ENCODE measurements at regions not wholly inside any gene's neighbourhood (a gene's known extent, or its start where the extent isn't known, plus 50 kb on each side); places are given as distances from the start of the nearest gene placed in this dataset.

DNA sequence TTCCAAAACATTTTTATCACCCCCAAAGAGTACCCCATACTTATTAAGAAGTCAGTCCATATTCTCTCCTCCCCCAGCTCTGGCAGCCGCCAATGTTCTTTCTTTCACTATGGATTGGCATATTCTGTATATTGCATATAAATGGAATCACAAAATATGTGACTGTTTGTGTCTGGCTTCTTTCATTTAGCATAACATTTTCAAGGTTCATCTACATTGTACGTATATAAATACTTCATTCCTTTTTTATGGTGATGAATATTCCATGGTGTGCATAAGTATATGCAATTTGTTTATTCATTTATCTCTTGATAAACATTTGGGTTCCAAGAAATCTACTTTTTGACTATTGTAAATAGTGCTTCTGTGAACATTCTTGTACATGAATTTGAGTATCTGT lies 653.1 kb downstream of the XPNPEP1 start:
- H3K9me3 Mint-ChIP-seq = peaks cover 9% of the 10 kb centered on the region
- CTCF ChIA-PET = no interaction called here
- H3K4me1 Mint-ChIP-seq = peaks cover 16% of the 10 kb centered on the region
- no peak overlapping the region for H3K27ac Mint-ChIP-seq
- no peaks in the 10 kb centered on the region for H3K36me3 Mint-ChIP-seq
- H3K27me3 Mint-ChIP-seq (ENCODE audit: low read depth) = no peaks in the 10 kb centered on the region; the same call in 1 of the 2 replicates
- POLR2A ChIA-PET = no interaction called here
- no peak for ATAC-seq
- no peak overlapping the region for H3K4me3 Mint-ChIP-seq
- no peak for TF ChIP-seq FOXJ3 (CRISPR knock-in tag; IDR thresholded peaks at IDR 0.05; ENCODE audit: borderline replicate concordance)
- TF ChIP-seq TEAD4 (CRISPR knock-in tag; IDR thresholded peaks at IDR 0.05) = no peak
- no peak for TF ChIP-seq EMX1 (CRISPR knock-in tag; IDR thresholded peaks at IDR 0.05)
- no peak for TF ChIP-seq ZNF121 (CRISPR knock-in tag; IDR thresholded peaks at IDR 0.05)
- TF ChIP-seq STAT6 (CRISPR knock-in tag; conservative IDR thresholded peaks at IDR 0.05; ENCODE audit: low read depth) = no peak
- TF ChIP-seq ATF3 (CRISPR knock-in tag; conservative IDR thresholded peaks at IDR 0.05) = no peak
- no peak for DNase-seq (ENCODE audit: low spot score)

GRCh38 chr10:109264004-109264403 lies 659.3 kb downstream of the XPNPEP1 start:
- Mint-ChIP-seq H3K27me3 (ENCODE audit: low read depth) (no peaks in the 10 kb centered on the region; the same call in 1 of the 2 replicates), H3K4me3 (no peak overlapping the region), H3K9me3 (peaks cover 64% of the 10 kb centered on the region), H3K27ac (no peak overlapping the region), H3K36me3 (peaks cover 24% of the 10 kb centered on the region), H3K4me1 (no peaks in the 10 kb centered on the region)
- TF ChIP-seq, protein P1, sequence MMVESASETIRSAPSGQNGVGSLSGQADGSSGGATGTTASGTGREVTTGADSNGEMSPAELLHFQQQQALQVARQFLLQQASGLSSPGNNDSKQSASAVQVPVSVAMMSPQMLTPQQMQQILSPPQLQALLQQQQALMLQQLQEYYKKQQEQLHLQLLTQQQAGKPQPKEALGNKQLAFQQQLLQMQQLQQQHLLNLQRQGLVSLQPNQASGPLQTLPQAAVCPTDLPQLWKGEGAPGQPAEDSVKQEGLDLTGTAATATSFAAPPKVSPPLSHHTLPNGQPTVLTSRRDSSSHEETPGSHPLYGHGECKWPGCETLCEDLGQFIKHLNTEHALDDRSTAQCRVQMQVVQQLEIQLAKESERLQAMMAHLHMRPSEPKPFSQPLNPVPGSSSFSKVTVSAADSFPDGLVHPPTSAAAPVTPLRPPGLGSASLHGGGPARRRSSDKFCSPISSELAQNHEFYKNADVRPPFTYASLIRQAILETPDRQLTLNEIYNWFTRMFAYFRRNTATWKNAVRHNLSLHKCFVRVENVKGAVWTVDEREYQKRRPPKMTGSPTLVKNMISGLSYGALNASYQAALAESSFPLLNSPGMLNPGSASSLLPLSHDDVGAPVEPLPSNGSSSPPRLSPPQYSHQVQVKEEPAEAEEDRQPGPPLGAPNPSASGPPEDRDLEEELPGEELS (CRISPR knock-in tag; IDR thresholded peaks at IDR 0.05) = no peak
- TF ChIP-seq TCF7 (CRISPR knock-in tag; IDR thresholded peaks at IDR 0.05; ENCODE audit: low read depth) (no peak), IRF2 (CRISPR knock-in tag; IDR thresholded peaks at IDR 0.05; ENCODE audit: borderline replicate concordance, low read depth) (no peak), CREB1 (CRISPR knock-in tag; IDR thresholded peaks at IDR 0.05) (no peak), CREM (CRISPR knock-in tag; IDR thresholded peaks at IDR 0.05) (no peak), PRDM15 (CRISPR knock-in tag; IDR thresholded peaks at IDR 0.05) (no peak), USF2 (CRISPR knock-in tag; IDR thresholded peaks at IDR 0.05) (no peak), GABPB1 (CRISPR knock-in tag; IDR thresholded peaks at IDR 0.05) (no peak), RORB (CRISPR knock-in tag; IDR thresholded peaks at IDR 0.05) (no peak), ZNF317 (CRISPR knock-in tag; IDR thresholded peaks at IDR 0.05; ENCODE audit: borderline replicate concordance, low read depth) (no peak), ZNF219 (CRISPR knock-in tag; IDR thresholded peaks at IDR 0.05; ENCODE audit: borderline replicate concordance) (no peak)
- TF ChIP-seq, protein P2, sequence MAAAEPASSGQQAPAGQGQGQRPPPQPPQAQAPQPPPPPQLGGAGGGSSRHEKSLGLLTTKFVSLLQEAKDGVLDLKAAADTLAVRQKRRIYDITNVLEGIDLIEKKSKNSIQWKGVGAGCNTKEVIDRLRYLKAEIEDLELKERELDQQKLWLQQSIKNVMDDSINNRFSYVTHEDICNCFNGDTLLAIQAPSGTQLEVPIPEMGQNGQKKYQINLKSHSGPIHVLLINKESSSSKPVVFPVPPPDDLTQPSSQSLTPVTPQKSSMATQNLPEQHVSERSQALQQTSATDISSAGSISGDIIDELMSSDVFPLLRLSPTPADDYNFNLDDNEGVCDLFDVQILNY (CRISPR knock-in tag; IDR thresholded peaks at IDR 0.05) = no peak
- no peak for DNase-seq (ENCODE audit: low spot score)
- POLR2A ChIA-PET = no interaction called here
- CTCF ChIA-PET = no interaction called here
- ATAC-seq = no peak

Data from WTC11 (cell line).